ENCODE measurements at regions not wholly inside any gene's neighbourhood (a gene's known extent, or its start where the extent isn't known, plus 50 kb on each side); places are given as distances from the start of the nearest gene placed in this dataset.
"Not testable (repeated sequence)": the region's sequence is repeated elsewhere in the genome, so short reads cannot be mapped to it uniquely, and the experiment has no call there.

GRCh38 chr6:122859676-122860075, 70.6 kb downstream of the SMPDL3A start:
- Mint-ChIP-seq H3K4me3 (no peak overlapping the region), H3K36me3 (no peaks in the 10 kb centered on the region), H3K9me3 (no peaks in the 10 kb centered on the region), H3K27me3 (peaks cover 0 to 5% of the 10 kb centered on the region in 2 donors), H3K27ac (no peak overlapping the region), H3K4me1 (no peaks in the 10 kb centered on the region)
- ATAC-seq (replicated peaks), result no peak
- DNase-seq, result no peak

GRCh38 chr6:122861594-122861993, 72.5 kb downstream of the SMPDL3A start:
- Mint-ChIP-seq H3K4me3 (no peak overlapping the region), H3K36me3 (no peaks in the 10 kb centered on the region), H3K4me1 (no peaks in the 10 kb centered on the region), H3K27me3 (peaks cover 0 to 4% of the 10 kb centered on the region in 2 donors), H3K9me3 (no peaks in the 10 kb centered on the region), H3K27ac (no peak overlapping the region)
- DNase-seq (no peak), ATAC-seq (replicated peaks) (no peak)

- H3K27ac Mint-ChIP-seq, result no peak overlapping the region
- ATAC-seq (replicated peaks) (no peak), DNase-seq (no peak)
- H3K9me3 Mint-ChIP-seq, result no peaks in the 10 kb centered on the region
- no peaks in the 10 kb centered on the region for H3K27me3 Mint-ChIP-seq
- no peaks in the 10 kb centered on the region for H3K36me3 Mint-ChIP-seq
- no peaks in the 10 kb centered on the region for H3K4me1 Mint-ChIP-seq
- no peak overlapping the region for H3K4me3 Mint-ChIP-seq
These were observed 79.1 kb downstream of the SMPDL3A start for GRCh38 chr6:122868137-122868536.

GRCh38 chr6:122869437-122870024, 80.5 kb downstream of the SMPDL3A start:
- Mint-ChIP-seq H3K27ac (no peak overlapping the region), H3K36me3 (no peaks in the 10 kb centered on the region), H3K4me1 (no peaks in the 10 kb centered on the region), H3K27me3 (no peaks in the 10 kb centered on the region), H3K9me3 (no peaks in the 10 kb centered on the region), H3K4me3 (no peak overlapping the region)
- DNase-seq, result no peak
- ATAC-seq (replicated peaks), result peak; percentile 52 to 58

GRCh38 chr6:122871079-122871478, 82.0 kb downstream of the SMPDL3A start:
- DNase-seq (no peak), ATAC-seq (replicated peaks) (no peak)
- no peaks in the 10 kb centered on the region for H3K27me3 Mint-ChIP-seq
- no peak overlapping the region for H3K4me3 Mint-ChIP-seq
- no peaks in the 10 kb centered on the region for H3K9me3 Mint-ChIP-seq
- H3K36me3 Mint-ChIP-seq, result no peaks in the 10 kb centered on the region
- H3K27ac Mint-ChIP-seq, result no peak overlapping the region
- H3K4me1 Mint-ChIP-seq, result no peaks in the 10 kb centered on the region

- Mint-ChIP-seq H3K36me3 (no peaks in the 10 kb centered on the region), H3K4me3 (no peak overlapping the region), H3K27ac (no peak overlapping the region), H3K27me3 (no peaks in the 10 kb centered on the region), H3K4me1 (no peaks in the 10 kb centered on the region), H3K9me3 (no peaks in the 10 kb centered on the region)
- ATAC-seq (replicated peaks) (no peak), DNase-seq (no peak)
These were observed 83.3 kb downstream of the SMPDL3A start for GRCh38 chr6:122872311-122872710.

GRCh38 chr6:122877302-122877701, 88.2 kb downstream of the SMPDL3A start:
- Mint-ChIP-seq H3K4me1 (no peaks in the 10 kb centered on the region), H3K9me3 (peaks cover 0 to 3% of the 10 kb centered on the region in 2 donors), H3K4me3 (no peak overlapping the region), H3K27me3 (no peaks in the 10 kb centered on the region), H3K36me3 (no peaks in the 10 kb centered on the region), H3K27ac (no peak overlapping the region)
- ATAC-seq (replicated peaks), result no peak
- DNase-seq, result no peak

- no peak overlapping the region for H3K4me3 Mint-ChIP-seq
- H3K27ac Mint-ChIP-seq, result no peak overlapping the region
- H3K36me3 Mint-ChIP-seq, result no peaks in the 10 kb centered on the region
- ATAC-seq (replicated peaks) (no peak), DNase-seq (no peak)
- no peaks in the 10 kb centered on the region for H3K27me3 Mint-ChIP-seq
- no peaks in the 10 kb centered on the region for H3K4me1 Mint-ChIP-seq
- peaks cover 1 to 8% of the 10 kb centered on the region in 2 donors for H3K9me3 Mint-ChIP-seq
These were observed 89.7 kb downstream of the SMPDL3A start for GRCh38 chr6:122878796-122879195.

GRCh38 chr6:122886481-122886880, 97.4 kb downstream of the SMPDL3A start:
- Mint-ChIP-seq H3K4me1 (no peaks in the 10 kb centered on the region), H3K9me3 (peaks cover 5 to 8% of the 10 kb centered on the region in 2 donors), H3K27ac (no peak overlapping the region), H3K36me3 (no peaks in the 10 kb centered on the region), H3K27me3 (no peaks in the 10 kb centered on the region), H3K4me3 (no peak overlapping the region)
- DNase-seq, result no peak
- no peak for ATAC-seq (replicated peaks)

- peaks cover 3 to 5% of the 10 kb centered on the region in 2 donors for H3K9me3 Mint-ChIP-seq
- no peak for DNase-seq
These were observed 98.9 kb downstream of the SMPDL3A start for GRCh38 chr6:122887941-122888340.

GRCh38 chr6:122888680-122889079, 99.6 kb downstream of the SMPDL3A start:
- not testable (repeated sequence) for H3K9me3 Mint-ChIP-seq; H3K27me3 Mint-ChIP-seq; ATAC-seq (replicated peaks); H3K27ac Mint-ChIP-seq; H3K4me1 Mint-ChIP-seq; H3K4me3 Mint-ChIP-seq; H3K36me3 Mint-ChIP-seq; DNase-seq

More at GRCh38 chr6:122887941-122888340, 98.9 kb downstream of the SMPDL3A start:
- Mint-ChIP-seq H3K27ac (no peak overlapping the region), H3K27me3 (no peaks in the 10 kb centered on the region), H3K4me1 (no peaks in the 10 kb centered on the region), H3K4me3 (no peak overlapping the region), H3K36me3 (no peaks in the 10 kb centered on the region)
- no peak for ATAC-seq (replicated peaks)

- Mint-ChIP-seq H3K9me3 (peaks cover 0 to 1% of the 10 kb centered on the region in 2 donors), H3K4me3 (no peak overlapping the region), H3K36me3 (no peaks in the 10 kb centered on the region), H3K4me1 (no peaks in the 10 kb centered on the region), H3K27ac (no peak overlapping the region), H3K27me3 (no peaks in the 10 kb centered on the region)
- DNase-seq, result no peak
- ATAC-seq (replicated peaks), result no peak
These were observed 101.2 kb downstream of the SMPDL3A start for GRCh38 chr6:122890250-122890649.

GRCh38 chr6:122894791-122895190, 101.2 kb upstream of the CLVS2 start:
- no peak for DNase-seq
- no peak for ATAC-seq (replicated peaks)
- Mint-ChIP-seq H3K4me1 (no peaks in the 10 kb centered on the region), H3K27ac (no peak overlapping the region), H3K27me3 (no peaks in the 10 kb centered on the region), H3K36me3 (no peaks in the 10 kb centered on the region), H3K4me3 (no peak overlapping the region), H3K9me3 (peaks cover 0 to 4% of the 10 kb centered on the region in 2 donors)

- no peaks in the 10 kb centered on the region for H3K27me3 Mint-ChIP-seq
- H3K4me3 Mint-ChIP-seq, result no peak overlapping the region
- H3K36me3 Mint-ChIP-seq, result no peaks in the 10 kb centered on the region
- H3K9me3 Mint-ChIP-seq, result peaks cover 0 to 5% of the 10 kb centered on the region in 2 donors
- no peak for ATAC-seq (replicated peaks)
- no peak overlapping the region for H3K27ac Mint-ChIP-seq
- no peaks in the 10 kb centered on the region for H3K4me1 Mint-ChIP-seq
- DNase-seq, result no peak
These were observed 93.7 kb upstream of the CLVS2 start for GRCh38 chr6:122902326-122902725.

GRCh38 chr6:122903266-122903915, 92.6 kb upstream of the CLVS2 start:
- Mint-ChIP-seq H3K4me3 (no peak overlapping the region), H3K36me3 (no peaks in the 10 kb centered on the region), H3K4me1 (no peaks in the 10 kb centered on the region), H3K27me3 (no peaks in the 10 kb centered on the region), H3K27ac (no peak overlapping the region), H3K9me3 (peaks cover 0 to 4% of the 10 kb centered on the region in 2 donors)
- ATAC-seq (replicated peaks) (no peak), DNase-seq (no peak)
